ENCODE measurements at regions not wholly inside any gene's neighbourhood (a gene's known extent, or its start where the extent isn't known, plus 50 kb on each side); places are given as distances from the start of the nearest gene placed in this dataset.

DNA sequence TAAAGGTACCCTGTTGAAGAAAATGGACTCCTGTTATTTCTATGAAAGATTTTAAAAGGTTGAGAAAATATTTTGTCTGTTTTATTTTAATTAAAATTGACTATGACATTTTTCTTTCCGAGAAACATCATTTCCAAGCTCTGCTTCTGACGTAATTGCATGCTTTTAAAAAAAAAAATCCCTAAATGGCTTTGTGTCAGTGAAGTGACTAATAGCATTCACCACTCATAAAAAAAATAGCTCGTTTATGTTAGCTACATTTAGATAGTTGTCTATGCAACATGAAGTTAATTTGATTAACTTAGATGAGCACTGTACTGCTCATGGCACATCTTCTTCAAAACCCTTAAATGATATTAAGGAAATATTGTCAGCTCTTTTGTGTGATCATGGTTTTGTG lies 105.1 kb upstream of the KLHL13 start:
- Histone ChIP-seq H3K4me3 (replicated peaks in 1 of 3) (no peak overlapping the region), H3K36me3 (no peaks in the 10 kb centered on the region), H3K9me3 (no peaks in the 10 kb centered on the region), H3K27me3 (no peaks in the 10 kb centered on the region), H3K4me1 (peaks cover 0 to under 1% of the 10 kb centered on the region in 2 donors), H3K27ac (no peak overlapping the region)
- 69 to 85% methylated on average over 3 of the region's 3 CpGs for WGBS, 2 donors
- DNase-seq = no peak
- intact Hi-C loops (cut with DNase I) = no loop called here
- TF ChIP-seq, protein P1, sequence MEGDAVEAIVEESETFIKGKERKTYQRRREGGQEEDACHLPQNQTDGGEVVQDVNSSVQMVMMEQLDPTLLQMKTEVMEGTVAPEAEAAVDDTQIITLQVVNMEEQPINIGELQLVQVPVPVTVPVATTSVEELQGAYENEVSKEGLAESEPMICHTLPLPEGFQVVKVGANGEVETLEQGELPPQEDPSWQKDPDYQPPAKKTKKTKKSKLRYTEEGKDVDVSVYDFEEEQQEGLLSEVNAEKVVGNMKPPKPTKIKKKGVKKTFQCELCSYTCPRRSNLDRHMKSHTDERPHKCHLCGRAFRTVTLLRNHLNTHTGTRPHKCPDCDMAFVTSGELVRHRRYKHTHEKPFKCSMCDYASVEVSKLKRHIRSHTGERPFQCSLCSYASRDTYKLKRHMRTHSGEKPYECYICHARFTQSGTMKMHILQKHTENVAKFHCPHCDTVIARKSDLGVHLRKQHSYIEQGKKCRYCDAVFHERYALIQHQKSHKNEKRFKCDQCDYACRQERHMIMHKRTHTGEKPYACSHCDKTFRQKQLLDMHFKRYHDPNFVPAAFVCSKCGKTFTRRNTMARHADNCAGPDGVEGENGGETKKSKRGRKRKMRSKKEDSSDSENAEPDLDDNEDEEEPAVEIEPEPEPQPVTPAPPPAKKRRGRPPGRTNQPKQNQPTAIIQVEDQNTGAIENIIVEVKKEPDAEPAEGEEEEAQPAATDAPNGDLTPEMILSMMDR (IDR thresholded peaks at IDR 0.05) = no peak
- no peak for TF ChIP-seq POLR2A (IDR thresholded peaks at IDR 0.05)

- Histone ChIP-seq H3K27me3 (no peaks in the 10 kb centered on the region), H3K4me1 (no peaks in the 10 kb centered on the region), H3K9me3 (no peaks in the 10 kb centered on the region), H3K27ac (no peak overlapping the region), H3K4me3 (replicated peaks in 1 of 3) (no peak overlapping the region), H3K36me3 (no peaks in the 10 kb centered on the region)
- no peak for TF ChIP-seq POLR2A (IDR thresholded peaks at IDR 0.05)
- TF ChIP-seq, protein P1 (IDR thresholded peaks at IDR 0.05) = no peak
- DNase-seq = no peak
- intact Hi-C loops (cut with DNase I) = no loop called here
These were observed 105.8 kb upstream of the KLHL13 start for GRCh38 chrX:118222421-118222820.

DNA sequence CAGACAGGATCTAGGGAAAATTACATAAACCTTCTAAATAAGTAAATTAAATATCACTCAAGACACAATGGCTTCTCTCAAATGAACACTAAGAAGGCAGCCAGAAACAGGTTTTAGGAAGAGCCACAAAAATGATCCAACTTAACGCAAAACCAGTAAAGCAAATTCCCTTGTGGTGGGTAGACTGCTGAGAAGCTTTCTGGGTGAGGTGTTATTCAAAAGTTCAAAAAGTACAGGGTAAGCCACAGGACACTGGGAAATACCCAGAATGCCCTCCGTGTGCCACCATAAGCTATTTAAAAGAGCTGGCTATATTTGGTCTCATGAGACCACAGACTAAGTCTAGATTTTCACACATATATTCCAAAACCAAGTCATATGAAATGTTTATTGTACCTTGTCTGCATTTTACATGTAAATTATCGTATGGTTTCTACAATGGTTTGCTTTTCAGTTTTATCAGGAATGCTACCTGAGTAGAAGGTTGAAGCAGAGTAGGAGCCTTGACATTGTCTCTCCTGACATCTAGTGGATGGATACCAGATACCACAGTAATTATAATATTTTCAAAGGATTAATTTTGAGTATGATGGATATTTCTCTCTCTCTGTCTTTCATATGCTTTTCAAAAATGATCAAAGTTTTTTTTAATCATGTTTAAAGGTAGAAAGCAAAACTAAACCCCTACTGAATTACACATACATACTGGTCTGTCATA lies 109.3 kb upstream of the KLHL13 start:
- 53 to 62% methylated on average over 3 of the region's 3 CpGs for WGBS, 2 donors
- Histone ChIP-seq H3K4me1 (no peaks in the 10 kb centered on the region), H3K9me3 (no peaks in the 10 kb centered on the region), H3K36me3 (no peaks in the 10 kb centered on the region), H3K27ac (no peak overlapping the region), H3K4me3 (replicated peaks in 1 of 3) (no peak overlapping the region), H3K27me3 (no peaks in the 10 kb centered on the region)
- intact Hi-C loops (cut with DNase I) = no loop called here
- no peak for TF ChIP-seq POLR2A (IDR thresholded peaks at IDR 0.05)
- TF ChIP-seq, protein P1 (IDR thresholded peaks at IDR 0.05) = peak in 3 of 6 experiments; percentile 35 to 40 (median 40)
- no peak for DNase-seq

DNA sequence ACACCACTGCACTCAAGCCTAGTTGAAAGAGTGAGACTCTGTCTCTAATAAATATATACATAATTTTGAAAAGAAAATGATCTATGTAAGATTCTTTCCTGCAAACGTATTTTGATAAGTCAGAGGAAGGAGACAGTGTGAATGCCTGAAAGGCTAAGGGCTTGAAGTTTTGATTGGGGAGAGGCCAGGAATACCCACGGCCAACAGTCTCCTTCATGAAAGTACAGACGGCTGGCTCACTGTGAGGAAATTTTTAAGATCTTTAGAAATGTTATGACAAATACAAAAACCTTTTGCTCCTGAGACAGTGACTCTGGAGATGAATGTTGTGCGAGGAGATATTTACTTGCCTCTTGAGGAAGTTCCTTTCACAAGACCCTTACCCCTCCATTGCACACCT lies 111.4 kb upstream of the KLHL13 start:
- no peaks in the 10 kb centered on the region for H3K4me1 ChIP-seq
- 36 to 64% methylated on average over 4 of the region's 4 CpGs for WGBS, 2 donors
- intact Hi-C loops (cut with DNase I) = no loop called here
- H3K9me3 ChIP-seq = no peaks in the 10 kb centered on the region
- H3K36me3 ChIP-seq = no peaks in the 10 kb centered on the region
- H3K27ac ChIP-seq = no peak overlapping the region
- no peaks in the 10 kb centered on the region for H3K27me3 ChIP-seq
- no peak for TF ChIP-seq POLR2A (IDR thresholded peaks at IDR 0.05)
- TF ChIP-seq, protein P1 (IDR thresholded peaks at IDR 0.05) = no peak
- no peak overlapping the region for H3K4me3 ChIP-seq (replicated peaks in 1 of 3)
- DNase-seq = no peak

GRCh38 chrX:118228456-118228855 lies 111.8 kb upstream of the KLHL13 start:
- no peak overlapping the region for H3K27ac ChIP-seq
- H3K4me1 ChIP-seq = no peaks in the 10 kb centered on the region
- TF ChIP-seq, protein P1 (IDR thresholded peaks at IDR 0.05) = no peak
- TF ChIP-seq POLR2A (IDR thresholded peaks at IDR 0.05) = no peak
- no peaks in the 10 kb centered on the region for H3K27me3 ChIP-seq
- H3K4me3 ChIP-seq (replicated peaks in 1 of 3) = no peak overlapping the region
- DNase-seq = no peak
- 82 to 88% methylated on average over 1 of the region's 1 CpG for WGBS, 2 donors
- H3K9me3 ChIP-seq = no peaks in the 10 kb centered on the region
- H3K36me3 ChIP-seq = no peaks in the 10 kb centered on the region
- intact Hi-C loops (cut with DNase I) = no loop called here
